Keratinocyte (primary cell): ENCODE measurements at regions not wholly inside any gene's neighbourhood (a gene's known extent, or its start where the extent isn't known, plus 50 kb on each side); places are given as distances from the start of the nearest gene placed in this dataset.

Source experiments
- DNase-seq: peaks from one replicate; pipeline ENCODE4 v3.0.0-alpha.2; 2011; ENCODE audit warnings: low read depth, missing footprints, low spot score
- FAIRE-seq: peaks from 2 replicates; lab custom pipeline; 2011; peaks lifted over from hg19 to GRCh38; lab: Jason Lieb, UNC
- H2AFZ ChIP-seq: 2 replicates; pipeline ENCODE4 v1.6.0; 2012; ENCODE audit warnings: low read length, control low read depth, inconsistent platforms; ENCODE audit not compliant: control insufficient read depth
- H3K27ac ChIP-seq: 2 replicates; pipeline ENCODE4 v1.5.1; 2011; ENCODE audit warnings: low read length; ENCODE audit not compliant: control insufficient read depth, insufficient read depth
- H3K27me3 ChIP-seq: 3 replicates; pipeline ENCODE4 v1.6.0; 2011; ENCODE audit warnings: low read length; ENCODE audit not compliant: control insufficient read depth, insufficient read depth; ENCODE audit errors: extremely low read depth
- H3K36me3 ChIP-seq, 2 experiments: 2 replicates in 1 of 2; 3 replicates in 1 of 2; pipeline ENCODE4 v1.5.1; 2011; ENCODE audit warnings: low read length in 2 of 2, mild to moderate bottlenecking in 1 of 2; ENCODE audit not compliant: control insufficient read depth in 2 of 2, insufficient read depth in 2 of 2; ENCODE audit errors: extremely low read depth in 1 of 2
- H3K4me1 ChIP-seq: 3 replicates; pipeline ENCODE4 v1.5.1; 2011; ENCODE audit warnings: low read length; ENCODE audit not compliant: control insufficient read depth, insufficient read depth; ENCODE audit errors: extremely low read depth
- H3K4me2 ChIP-seq: 3 replicates; pipeline ENCODE4 v1.6.0; 2011; ENCODE audit warnings: low read depth, low read length; ENCODE audit not compliant: control insufficient read depth, insufficient read depth; ENCODE audit errors: extremely low read depth
- H3K4me3 ChIP-seq, 3 experiments: fragments of 200-600 bp in 1 of 3; sonication (generic) in 1 of 3; 2 replicates in 2 of 3; 3 replicates in 1 of 3; pipeline ENCODE4 v1.5.1; 2011 to 2016; ENCODE audit warnings: low read length in 3 of 3, mild to moderate bottlenecking in 3 of 3, control low read depth in 2 of 3, inconsistent platforms in 1 of 3, low read depth in 1 of 3, mixed read lengths in 1 of 3, mixed run types in 1 of 3, moderate library complexity in 1 of 3; ENCODE audit not compliant: control insufficient read depth in 2 of 3, insufficient read depth in 2 of 3; ENCODE audit errors: extremely low read depth in 1 of 3
- H3K79me2 ChIP-seq: 2 replicates; pipeline ENCODE4 v1.6.0; 2012; ENCODE audit warnings: low read length; ENCODE audit not compliant: control insufficient read depth, insufficient read depth
- H3K9ac ChIP-seq: 3 replicates; pipeline ENCODE4 v1.6.0; 2011; ENCODE audit warnings: low read length; ENCODE audit not compliant: control insufficient read depth, insufficient read depth; ENCODE audit errors: extremely low read depth
- H3K9me1 ChIP-seq: 3 replicates; pipeline ENCODE4 v1.6.0; 2011; ENCODE audit warnings: low read length; ENCODE audit not compliant: control insufficient read depth, insufficient read depth; ENCODE audit errors: extremely low read depth
- H3K9me3 ChIP-seq: 2 replicates; pipeline ENCODE4 v1.5.1; 2012; ENCODE audit warnings: low read depth, low read length; ENCODE audit not compliant: control insufficient read depth
- H4K20me1 ChIP-seq: 3 replicates; pipeline ENCODE4 v1.6.0; 2011; ENCODE audit warnings: low read length; ENCODE audit not compliant: control insufficient read depth, insufficient read depth; ENCODE audit errors: extremely low read depth
- EZH2 ChIP-seq: IDR thresholded peaks from one replicate; pipeline ENCODE4 v1.6.1; 2012; ENCODE audit warnings: inconsistent platforms, mild to moderate bottlenecking, low read length, moderate library complexity
- dilution Hi-C: fragments of 300-500 bp; cut with MboI; formaldehyde crosslinking; loops from one replicate; pipeline ENCODE4 v1.7.0; 2020; ENCODE audit warnings: low sequenced_read_pairs; ENCODE audit not compliant: extremely low pct_ligation_motif_present
- TF ChIP-seq, protein P1 (sequence below), 3 experiments: IDR thresholded peaks in 1 of 3; conservative IDR thresholded peaks in 1 of 3; optimal IDR thresholded peaks in 1 of 3; 2 replicates in 2 of 3; 3 replicates in 1 of 3; pipeline versions ENCODE3 to v1.5.1; 2011; ENCODE audit warnings: low read length in 3 of 3, mild to moderate bottlenecking in 3 of 3, moderate library complexity in 2 of 3, control low read depth in 1 of 3, inconsistent platforms in 1 of 3; ENCODE audit not compliant: insufficient read depth in 2 of 3; ENCODE audit errors: extremely low read depth in 1 of 3

DNA sequence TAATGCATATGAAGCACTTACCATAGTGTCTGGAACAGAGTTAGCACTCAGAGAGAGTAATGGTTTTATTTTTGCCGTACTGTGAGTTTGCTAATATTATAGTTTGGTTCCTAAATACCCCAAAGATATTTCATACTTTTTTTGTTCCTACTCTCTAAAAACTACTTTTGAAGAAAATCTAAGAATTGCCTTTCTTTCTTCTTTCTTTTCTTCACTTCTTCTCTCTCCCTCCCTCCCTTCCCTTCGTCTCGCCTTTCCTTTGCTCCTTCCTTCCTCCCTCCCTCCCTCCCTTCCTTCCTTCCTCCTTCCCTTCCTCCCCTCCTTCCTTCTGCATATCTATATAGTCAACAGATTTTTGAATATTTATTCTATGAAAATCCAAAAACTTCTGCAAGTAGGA, 351.7 kb upstream of the RSPO3 start:
- H3K4me3 ChIP-seq: no peak overlapping the region
- FAIRE-seq (no peak), DNase-seq (no peak)
- H3K9me1 ChIP-seq: no peaks in the 10 kb centered on the region
- H3K9ac ChIP-seq: no peak overlapping the region
- H3K79me2 ChIP-seq: no peaks in the 10 kb centered on the region
- no peaks in the 10 kb centered on the region for H3K36me3 ChIP-seq
- no peak overlapping the region for H2AFZ ChIP-seq
- no peaks in the 10 kb centered on the region for H3K4me1 ChIP-seq
- TF ChIP-seq, protein P1, sequence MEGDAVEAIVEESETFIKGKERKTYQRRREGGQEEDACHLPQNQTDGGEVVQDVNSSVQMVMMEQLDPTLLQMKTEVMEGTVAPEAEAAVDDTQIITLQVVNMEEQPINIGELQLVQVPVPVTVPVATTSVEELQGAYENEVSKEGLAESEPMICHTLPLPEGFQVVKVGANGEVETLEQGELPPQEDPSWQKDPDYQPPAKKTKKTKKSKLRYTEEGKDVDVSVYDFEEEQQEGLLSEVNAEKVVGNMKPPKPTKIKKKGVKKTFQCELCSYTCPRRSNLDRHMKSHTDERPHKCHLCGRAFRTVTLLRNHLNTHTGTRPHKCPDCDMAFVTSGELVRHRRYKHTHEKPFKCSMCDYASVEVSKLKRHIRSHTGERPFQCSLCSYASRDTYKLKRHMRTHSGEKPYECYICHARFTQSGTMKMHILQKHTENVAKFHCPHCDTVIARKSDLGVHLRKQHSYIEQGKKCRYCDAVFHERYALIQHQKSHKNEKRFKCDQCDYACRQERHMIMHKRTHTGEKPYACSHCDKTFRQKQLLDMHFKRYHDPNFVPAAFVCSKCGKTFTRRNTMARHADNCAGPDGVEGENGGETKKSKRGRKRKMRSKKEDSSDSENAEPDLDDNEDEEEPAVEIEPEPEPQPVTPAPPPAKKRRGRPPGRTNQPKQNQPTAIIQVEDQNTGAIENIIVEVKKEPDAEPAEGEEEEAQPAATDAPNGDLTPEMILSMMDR (optimal IDR thresholded peaks at IDR 0.05 in 1 of 3, IDR thresholded peaks at IDR 0.05 in 1 of 3, conservative IDR thresholded peaks at IDR 0.05 in 1 of 3; ENCODE audit: extremely low read depth in 1 of 3, insufficient read depth in 2 of 3, low read length in 3 of 3): no peak
- no peak for TF ChIP-seq EZH2
- no peaks in the 10 kb centered on the region for H4K20me1 ChIP-seq
- dilution Hi-C loops: no loop called here
- H3K27ac ChIP-seq: no peak overlapping the region
- H3K9me3 ChIP-seq: no peaks in the 10 kb centered on the region
- H3K4me2 ChIP-seq: no peak overlapping the region
- no peaks in the 10 kb centered on the region for H3K27me3 ChIP-seq

GRCh38 chr6:126767711-126768110, 350.8 kb upstream of the RSPO3 start:
- TF ChIP-seq, protein P1 (optimal IDR thresholded peaks at IDR 0.05 in 1 of 3, IDR thresholded peaks at IDR 0.05 in 1 of 3, conservative IDR thresholded peaks at IDR 0.05 in 1 of 3; ENCODE audit: extremely low read depth in 1 of 3, insufficient read depth in 2 of 3, low read length in 3 of 3): no peak
- no peak for TF ChIP-seq EZH2
- H3K27me3 ChIP-seq: no peaks in the 10 kb centered on the region
- FAIRE-seq: no peak

More at GRCh38 chr6:126767711-126768110, 350.8 kb upstream of the RSPO3 start:
- Histone ChIP-seq H3K9ac (no peak overlapping the region), H3K4me2 (no peak overlapping the region), H3K4me3 (no peak overlapping the region), H3K9me1 (no peaks in the 10 kb centered on the region), H2AFZ (no peak overlapping the region), H3K4me1 (no peaks in the 10 kb centered on the region), H3K27ac (no peak overlapping the region), H3K36me3 (no peaks in the 10 kb centered on the region), H3K9me3 (no peaks in the 10 kb centered on the region), H3K79me2 (no peaks in the 10 kb centered on the region), H4K20me1 (no peaks in the 10 kb centered on the region)
- no peak for DNase-seq
- dilution Hi-C loops: no loop called here
